ENCODE measurements at regions not wholly inside any gene's neighbourhood (a gene's known extent, or its start where the extent isn't known, plus 50 kb on each side); places are given as distances from the start of the nearest gene placed in this dataset.

DNA sequence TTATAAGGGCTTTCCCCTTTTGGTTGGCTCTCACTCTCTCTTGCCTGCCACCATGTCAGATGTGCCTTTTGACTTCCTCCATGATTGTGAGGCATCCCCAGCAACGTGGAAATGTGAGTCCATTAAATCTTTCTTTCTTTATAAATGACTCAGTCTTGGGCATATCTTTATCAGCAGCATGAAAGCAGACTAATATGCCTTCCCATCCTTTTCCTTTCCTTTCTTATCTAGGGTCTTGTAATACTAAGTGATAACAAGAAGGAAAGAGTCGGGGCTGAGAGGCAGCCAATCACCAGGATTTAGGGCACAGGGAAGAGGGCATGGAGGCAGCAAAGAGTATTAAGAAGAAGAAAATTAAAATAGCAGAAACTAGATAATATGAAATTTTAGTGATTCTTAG is 62.0 kb upstream of the JCAD start:
- DNase-seq, result no peak
- H3K9me3 Mint-ChIP-seq, result no peaks in the 10 kb centered on the region
- H3K4me1 Mint-ChIP-seq (ENCODE audit: low read depth in 2 of 2), result no peaks in the 10 kb centered on the region

GRCh38 chr10:30118590-30118989 is 59.2 kb upstream of the JCAD start:
- peaks cover 15 to 30% of the 10 kb centered on the region in 2 donors for H3K27me3 Mint-ChIP-seq
- no peaks in the 10 kb centered on the region for H3K4me1 Mint-ChIP-seq (ENCODE audit: low read depth in 2 of 2)
- no peak overlapping the region for H3K27ac Mint-ChIP-seq
- DNase-seq, result no peak
- H3K4me3 Mint-ChIP-seq, result no peak overlapping the region
- no peaks in the 10 kb centered on the region for H3K9me3 Mint-ChIP-seq
- no peaks in the 10 kb centered on the region for H3K36me3 Mint-ChIP-seq (ENCODE audit: insufficient read depth)
- ATAC-seq (replicated peaks), result no peak

More for the DNA sequence above, 62.0 kb upstream of the JCAD start:
- H3K27ac Mint-ChIP-seq, result no peak overlapping the region
- H3K36me3 Mint-ChIP-seq (ENCODE audit: insufficient read depth), result no peaks in the 10 kb centered on the region
- ATAC-seq (replicated peaks), result no peak
- H3K27me3 Mint-ChIP-seq, result peaks cover 0 to 34% of the 10 kb centered on the region in 2 donors
- H3K4me3 Mint-ChIP-seq, result no peak overlapping the region

DNA sequence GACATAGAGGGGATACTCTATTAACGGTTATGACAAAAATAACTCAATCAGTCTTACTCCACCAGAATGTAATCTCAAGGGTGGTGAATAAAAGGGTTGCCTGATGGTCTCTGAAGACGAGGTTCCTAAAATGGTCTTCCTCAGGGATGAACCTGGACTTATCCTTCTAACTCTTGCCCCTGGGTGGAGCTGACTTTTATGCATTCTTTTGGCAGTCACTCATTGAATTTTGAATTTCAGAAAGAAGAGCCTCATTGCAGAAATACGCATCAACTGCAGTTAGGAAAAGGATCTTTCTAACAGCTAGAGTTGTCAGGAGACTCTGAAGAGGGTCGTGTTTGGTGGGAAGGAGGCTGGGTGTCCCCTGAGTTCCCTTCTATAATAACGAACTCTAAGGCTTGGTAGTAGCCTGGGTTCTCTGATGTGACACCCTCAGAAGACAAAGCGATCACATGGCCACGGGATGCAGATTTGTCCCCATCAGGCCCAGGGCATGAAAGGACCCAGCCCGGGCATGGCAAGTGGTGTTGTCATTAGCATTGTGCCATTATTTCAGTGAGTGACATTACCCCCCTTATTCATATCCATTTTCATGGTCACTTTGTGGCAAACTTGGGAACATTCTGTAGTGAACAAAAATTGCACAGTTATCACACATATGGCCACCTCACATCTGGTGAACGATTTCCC is 58.6 kb upstream of the JCAD start:
- Mint-ChIP-seq H3K27me3 (peaks cover 17 to 35% of the 10 kb centered on the region in 2 donors), H3K4me3 (no peak overlapping the region), H3K9me3 (no peaks in the 10 kb centered on the region), H3K4me1 (ENCODE audit: low read depth in 2 of 2) (no peaks in the 10 kb centered on the region), H3K36me3 (ENCODE audit: insufficient read depth) (no peaks in the 10 kb centered on the region), H3K27ac (no peak overlapping the region)
- DNase-seq, result no peak
- no peak for ATAC-seq (replicated peaks)

DNA sequence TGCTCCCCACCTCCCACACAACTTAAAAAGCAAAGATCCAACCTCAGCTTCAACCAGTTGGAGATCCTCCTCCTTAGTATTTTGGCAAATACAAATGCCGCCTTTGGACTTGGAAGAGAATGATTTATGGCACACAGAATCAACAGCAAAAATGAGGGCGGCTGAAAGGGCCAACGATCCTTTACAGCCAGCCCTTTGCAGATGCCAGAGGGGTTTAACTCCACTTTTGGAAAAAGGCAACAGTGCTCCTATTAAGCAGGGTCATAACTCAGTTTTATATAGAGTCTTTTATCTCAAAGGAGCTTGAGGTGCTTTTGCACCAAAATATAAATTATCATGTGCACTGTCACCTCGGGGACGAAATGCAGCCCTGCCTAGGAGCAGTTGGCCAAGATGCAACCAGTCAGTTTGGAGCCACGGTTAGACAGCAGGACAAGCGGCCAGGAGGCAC is 56.7 kb upstream of the JCAD start:
- Mint-ChIP-seq H3K4me1 (ENCODE audit: low read depth in 2 of 2) (no peaks in the 10 kb centered on the region), H3K9me3 (no peaks in the 10 kb centered on the region), H3K27ac (no peak overlapping the region), H3K27me3 (peaks cover 23 to 41% of the 10 kb centered on the region in 2 donors), H3K4me3 (no peak overlapping the region), H3K36me3 (ENCODE audit: insufficient read depth) (no peaks in the 10 kb centered on the region)
- ATAC-seq (replicated peaks) (no peak), DNase-seq (no peak)

DNA sequence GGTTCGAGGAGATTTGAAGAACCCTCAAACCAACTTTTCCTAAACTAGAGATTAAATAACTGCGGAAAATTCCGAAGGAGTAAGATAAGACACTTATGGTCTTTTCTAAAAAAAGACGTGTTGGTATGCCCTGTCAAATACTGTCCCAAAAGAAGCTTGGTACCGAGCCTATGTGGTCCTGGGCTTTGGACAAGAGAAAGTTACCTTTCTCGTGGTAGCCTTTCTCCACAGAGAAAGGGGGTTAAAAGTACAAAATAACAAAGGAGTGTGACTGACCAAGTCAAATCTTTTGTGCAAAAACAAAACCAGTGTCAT is 56.2 kb upstream of the JCAD start:
- no peaks in the 10 kb centered on the region for H3K4me1 Mint-ChIP-seq (ENCODE audit: low read depth in 2 of 2)

DNA sequence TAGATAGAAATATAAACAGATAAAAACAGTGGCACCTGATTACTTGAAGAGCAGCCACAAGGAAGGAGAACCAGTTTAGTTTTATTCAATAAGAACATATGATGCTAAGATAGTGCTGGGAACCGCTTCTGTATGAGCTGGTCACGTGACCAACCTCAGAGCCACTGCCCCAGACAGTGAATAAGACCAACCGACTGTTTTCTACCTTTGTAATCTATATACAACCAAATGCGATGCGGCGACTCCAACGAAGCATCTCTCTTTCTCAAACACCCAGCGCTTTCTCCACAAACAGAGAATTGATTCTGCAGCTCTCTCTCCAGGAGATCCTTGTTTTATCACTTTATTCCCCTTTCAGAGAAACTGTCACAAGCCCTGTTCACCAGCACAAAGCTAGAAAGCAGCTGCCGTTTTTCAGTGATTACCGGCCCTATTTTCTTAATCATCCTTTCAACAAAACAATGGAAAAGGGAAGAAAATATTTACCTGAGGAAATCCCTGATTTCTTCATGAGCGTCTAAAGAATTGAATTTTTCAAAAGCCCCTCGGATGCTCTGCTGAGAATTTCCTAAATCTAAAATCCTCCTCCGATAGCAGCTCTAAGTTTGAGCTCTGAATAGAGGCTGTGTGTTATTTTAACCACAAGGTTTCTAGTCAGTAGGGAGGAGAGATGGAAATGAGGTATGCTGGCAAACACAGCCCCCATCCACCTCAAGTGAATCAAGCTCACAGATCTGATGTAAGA is 55.7 kb upstream of the JCAD start:
- H3K36me3 Mint-ChIP-seq (ENCODE audit: insufficient read depth), result no peaks in the 10 kb centered on the region
- no peak for DNase-seq

More for the DNA sequence above, 56.2 kb upstream of the JCAD start:
- DNase-seq, result no peak
- Mint-ChIP-seq H3K9me3 (no peaks in the 10 kb centered on the region), H3K27me3 (peaks cover 23 to 41% of the 10 kb centered on the region in 2 donors), H3K36me3 (ENCODE audit: insufficient read depth) (no peaks in the 10 kb centered on the region), H3K27ac (no peak overlapping the region), H3K4me3 (no peak overlapping the region)
- no peak for ATAC-seq (replicated peaks)

GRCh38 chr10:30114401-30114800 is 55.0 kb upstream of the JCAD start:
- ATAC-seq (replicated peaks), result no peak
- H3K4me1 Mint-ChIP-seq (ENCODE audit: low read depth in 2 of 2), result no peaks in the 10 kb centered on the region
- no peak overlapping the region for H3K27ac Mint-ChIP-seq
- peaks cover 27 to 47% of the 10 kb centered on the region in 2 donors for H3K27me3 Mint-ChIP-seq
- DNase-seq, result no peak
- no peaks in the 10 kb centered on the region for H3K36me3 Mint-ChIP-seq (ENCODE audit: insufficient read depth)
- H3K9me3 Mint-ChIP-seq, result peaks cover 1 to 2% of the 10 kb centered on the region in 2 donors
- no peak overlapping the region for H3K4me3 Mint-ChIP-seq

More for the DNA sequence above, 55.7 kb upstream of the JCAD start:
- Mint-ChIP-seq H3K4me1 (ENCODE audit: low read depth in 2 of 2) (no peaks in the 10 kb centered on the region), H3K4me3 (no peak overlapping the region), H3K9me3 (no peaks in the 10 kb centered on the region), H3K27me3 (peaks cover 23 to 42% of the 10 kb centered on the region in 2 donors), H3K27ac (no peak overlapping the region)
- no peak for ATAC-seq (replicated peaks)

DNA sequence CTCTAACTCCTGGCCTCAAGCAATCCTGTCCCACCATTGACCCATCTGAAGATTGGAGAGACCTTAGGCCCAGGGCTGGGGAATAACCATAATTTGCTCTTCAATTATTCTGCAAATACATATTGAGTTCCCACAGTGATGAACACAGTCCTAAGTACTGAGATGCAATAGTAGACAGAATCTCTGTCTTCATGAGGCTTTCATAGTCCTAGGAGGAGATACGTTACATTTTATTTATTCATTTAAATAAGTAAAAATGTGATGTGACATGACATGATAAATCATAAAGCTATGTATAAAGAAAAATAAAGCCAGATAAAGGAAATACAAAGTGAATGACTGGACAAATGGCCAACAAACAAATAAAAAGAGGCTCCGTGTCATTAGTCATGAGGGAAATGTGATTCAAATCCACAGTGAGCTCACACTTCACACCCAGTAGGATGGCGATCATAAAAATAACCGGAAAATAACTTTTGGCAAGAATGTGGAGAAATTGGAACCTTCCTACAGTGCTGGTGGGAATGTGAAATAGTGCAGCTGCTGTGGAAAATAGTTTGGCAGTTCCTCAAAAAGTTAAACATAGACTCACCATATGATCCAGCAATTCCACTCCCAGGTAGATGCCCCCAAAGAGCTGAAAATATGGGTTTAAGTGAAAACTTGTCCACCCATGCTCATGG is 52.1 kb upstream of the JCAD start:
- Mint-ChIP-seq H3K27ac (no peak overlapping the region), H3K9me3 (peaks cover 2 to 5% of the 10 kb centered on the region in 2 donors), H3K36me3 (ENCODE audit: insufficient read depth) (no peaks in the 10 kb centered on the region), H3K4me3 (no peak overlapping the region), H3K27me3 (peaks cover 33 to 60% of the 10 kb centered on the region in 2 donors), H3K4me1 (ENCODE audit: low read depth in 2 of 2) (no peaks in the 10 kb centered on the region)
- no peak for DNase-seq
- ATAC-seq (replicated peaks), result no peak

Data from effector memory CD8-positive, alpha-beta T cell (primary cell).